ENCODE measurements at regions not wholly inside any gene's neighbourhood (a gene's known extent, or its start where the extent isn't known, plus 50 kb on each side); places are given as distances from the start of the nearest gene placed in this dataset.

DNA sequence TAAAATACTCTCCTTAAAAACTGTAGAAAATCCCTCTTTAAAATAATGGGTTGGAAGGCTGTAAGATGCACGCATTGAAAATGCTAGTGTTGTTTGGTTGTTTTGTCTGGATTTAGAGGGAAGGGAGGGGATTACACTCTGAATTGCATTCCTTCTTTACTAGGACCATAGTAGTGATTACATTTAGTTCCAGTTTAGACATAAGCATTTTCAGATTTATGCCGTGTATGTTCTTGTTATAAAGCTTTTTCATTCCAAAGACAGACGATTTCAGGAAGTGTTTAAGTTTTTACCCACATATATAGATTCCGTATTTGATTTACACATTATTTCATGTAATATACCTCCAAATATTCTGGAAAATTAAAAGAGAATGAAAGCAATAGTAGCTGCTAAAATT is 538.4 kb downstream of the PTPRC start:
- TF ChIP-seq, protein P1, sequence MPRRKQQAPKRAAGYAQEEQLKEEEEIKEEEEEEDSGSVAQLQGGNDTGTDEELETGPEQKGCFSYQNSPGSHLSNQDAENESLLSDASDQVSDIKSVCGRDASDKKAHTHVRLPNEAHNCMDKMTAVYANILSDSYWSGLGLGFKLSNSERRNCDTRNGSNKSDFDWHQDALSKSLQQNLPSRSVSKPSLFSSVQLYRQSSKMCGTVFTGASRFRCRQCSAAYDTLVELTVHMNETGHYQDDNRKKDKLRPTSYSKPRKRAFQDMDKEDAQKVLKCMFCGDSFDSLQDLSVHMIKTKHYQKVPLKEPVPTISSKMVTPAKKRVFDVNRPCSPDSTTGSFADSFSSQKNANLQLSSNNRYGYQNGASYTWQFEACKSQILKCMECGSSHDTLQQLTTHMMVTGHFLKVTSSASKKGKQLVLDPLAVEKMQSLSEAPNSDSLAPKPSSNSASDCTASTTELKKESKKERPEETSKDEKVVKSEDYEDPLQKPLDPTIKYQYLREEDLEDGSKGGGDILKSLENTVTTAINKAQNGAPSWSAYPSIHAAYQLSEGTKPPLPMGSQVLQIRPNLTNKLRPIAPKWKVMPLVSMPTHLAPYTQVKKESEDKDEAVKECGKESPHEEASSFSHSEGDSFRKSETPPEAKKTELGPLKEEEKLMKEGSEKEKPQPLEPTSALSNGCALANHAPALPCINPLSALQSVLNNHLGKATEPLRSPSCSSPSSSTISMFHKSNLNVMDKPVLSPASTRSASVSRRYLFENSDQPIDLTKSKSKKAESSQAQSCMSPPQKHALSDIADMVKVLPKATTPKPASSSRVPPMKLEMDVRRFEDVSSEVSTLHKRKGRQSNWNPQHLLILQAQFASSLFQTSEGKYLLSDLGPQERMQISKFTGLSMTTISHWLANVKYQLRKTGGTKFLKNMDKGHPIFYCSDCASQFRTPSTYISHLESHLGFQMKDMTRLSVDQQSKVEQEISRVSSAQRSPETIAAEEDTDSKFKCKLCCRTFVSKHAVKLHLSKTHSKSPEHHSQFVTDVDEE (CRISPR knock-in tag; IDR thresholded peaks at IDR 0.05) = no peak
- TF ChIP-seq, protein P2, sequence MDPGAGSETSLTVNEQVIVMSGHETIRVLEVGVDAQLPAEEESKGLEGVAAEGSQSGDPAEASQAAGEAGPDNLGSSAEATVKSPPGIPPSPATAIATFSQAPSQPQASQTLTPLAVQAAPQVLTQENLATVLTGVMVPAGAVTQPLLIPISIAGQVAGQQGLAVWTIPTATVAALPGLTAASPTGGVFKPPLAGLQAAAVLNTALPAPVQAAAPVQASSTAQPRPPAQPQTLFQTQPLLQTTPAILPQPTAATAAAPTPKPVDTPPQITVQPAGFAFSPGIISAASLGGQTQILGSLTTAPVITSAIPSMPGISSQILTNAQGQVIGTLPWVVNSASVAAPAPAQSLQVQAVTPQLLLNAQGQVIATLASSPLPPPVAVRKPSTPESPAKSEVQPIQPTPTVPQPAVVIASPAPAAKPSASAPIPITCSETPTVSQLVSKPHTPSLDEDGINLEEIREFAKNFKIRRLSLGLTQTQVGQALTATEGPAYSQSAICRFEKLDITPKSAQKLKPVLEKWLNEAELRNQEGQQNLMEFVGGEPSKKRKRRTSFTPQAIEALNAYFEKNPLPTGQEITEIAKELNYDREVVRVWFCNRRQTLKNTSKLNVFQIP (CRISPR knock-in tag; IDR thresholded peaks at IDR 0.05; ENCODE audit: borderline replicate concordance, low read depth) = no peak
- no peak for TF ChIP-seq ESRRG (CRISPR knock-in tag; IDR thresholded peaks at IDR 0.05)
- no peak for TF ChIP-seq TCF4 (CRISPR knock-in tag; IDR thresholded peaks at IDR 0.05; ENCODE audit: borderline replicate concordance)
- TF ChIP-seq ZNF70 (CRISPR knock-in tag; IDR thresholded peaks at IDR 0.05) = no peak
- TF ChIP-seq ARNTL (CRISPR knock-in tag; IDR thresholded peaks at IDR 0.05; ENCODE audit: borderline replicate concordance, low read depth) = no peak
